Endothelial cell (in vitro differentiated cells): ENCODE measurements at regions not wholly inside any gene's neighbourhood (a gene's known extent, or its start where the extent isn't known, plus 50 kb on each side); places are given as distances from the start of the nearest gene placed in this dataset.

Experiments
- DNase-seq: peaks from one replicate; pipeline ENCODE4 v3.0.0; 2021; ENCODE audit warnings: low spot score
- H3K27ac Mint-ChIP-seq: one replicate; pipeline ENCODE4 v1.8.0; 2021; ENCODE audit warnings: mixed read lengths, inconsistent platforms; ENCODE audit not compliant: unreplicated experiment
- H3K27me3 Mint-ChIP-seq: one replicate; pipeline ENCODE4 v1.8.0; 2021; ENCODE audit warnings: mild to moderate bottlenecking, moderate library complexity, mixed read lengths, inconsistent platforms; ENCODE audit not compliant: unreplicated experiment
- H3K36me3 Mint-ChIP-seq: one replicate; pipeline ENCODE4 v1.8.0; 2021; ENCODE audit warnings: mild to moderate bottlenecking, low read depth, mixed read lengths, inconsistent platforms; ENCODE audit not compliant: unreplicated experiment
- H3K4me1 Mint-ChIP-seq: one replicate; pipeline ENCODE4 v1.8.0; 2021; ENCODE audit warnings: mild to moderate bottlenecking, mixed read lengths, inconsistent platforms; ENCODE audit not compliant: unreplicated experiment
- H3K4me3 Mint-ChIP-seq: one replicate; pipeline ENCODE4 v1.8.0; 2021; ENCODE audit warnings: mild to moderate bottlenecking, mixed read lengths, inconsistent platforms; ENCODE audit not compliant: unreplicated experiment
- H3K9me3 Mint-ChIP-seq: one replicate; pipeline ENCODE4 v1.8.0; 2021; ENCODE audit warnings: mixed read lengths, inconsistent platforms; ENCODE audit not compliant: unreplicated experiment
- CTCF ChIP-seq: fragments of 200-600 bp; sonication (generic); IDR thresholded peaks from one replicate; pipeline ENCODE4 v1.5.0; 2021; ENCODE audit warnings: antibody characterized with exemption; ENCODE audit not compliant: unreplicated experiment

GRCh38 chr1:87505391-87505983 lies 176.8 kb downstream of the LMO4 start:
- TF ChIP-seq CTCF = no peak
- no peak overlapping the region for H3K27ac Mint-ChIP-seq
- no peaks in the 10 kb centered on the region for H3K36me3 Mint-ChIP-seq
- no peak for DNase-seq
- no peaks in the 10 kb centered on the region for H3K9me3 Mint-ChIP-seq
- no peaks in the 10 kb centered on the region for H3K4me1 Mint-ChIP-seq
- no peaks in the 10 kb centered on the region for H3K27me3 Mint-ChIP-seq
- no peak overlapping the region for H3K4me3 Mint-ChIP-seq

- no peaks in the 10 kb centered on the region for H3K9me3 Mint-ChIP-seq
- no peak for TF ChIP-seq CTCF
- H3K27me3 Mint-ChIP-seq = no peaks in the 10 kb centered on the region
- no peak for DNase-seq
- no peak overlapping the region for H3K27ac Mint-ChIP-seq
- H3K4me1 Mint-ChIP-seq = no peaks in the 10 kb centered on the region
- H3K36me3 Mint-ChIP-seq = no peaks in the 10 kb centered on the region
- no peak overlapping the region for H3K4me3 Mint-ChIP-seq
Observed at GRCh38 chr1:87506147-87506546, 177.5 kb downstream of the LMO4 start.

GRCh38 chr1:87508247-87508787 lies 179.6 kb downstream of the LMO4 start:
- H3K4me3 Mint-ChIP-seq = no peak overlapping the region
- no peak overlapping the region for H3K27ac Mint-ChIP-seq
- no peaks in the 10 kb centered on the region for H3K36me3 Mint-ChIP-seq
- no peak for DNase-seq
- H3K27me3 Mint-ChIP-seq = no peaks in the 10 kb centered on the region
- TF ChIP-seq CTCF = no peak
- H3K9me3 Mint-ChIP-seq = no peaks in the 10 kb centered on the region
- no peaks in the 10 kb centered on the region for H3K4me1 Mint-ChIP-seq

GRCh38 chr1:87510540-87510939 lies 181.9 kb downstream of the LMO4 start:
- no peaks in the 10 kb centered on the region for H3K4me1 Mint-ChIP-seq
- H3K9me3 Mint-ChIP-seq = no peaks in the 10 kb centered on the region

More at GRCh38 chr1:87510540-87510939, 181.9 kb downstream of the LMO4 start:
- no peak for DNase-seq
- Mint-ChIP-seq H3K27me3 (no peaks in the 10 kb centered on the region), H3K4me3 (no peak overlapping the region), H3K27ac (no peak overlapping the region), H3K36me3 (no peaks in the 10 kb centered on the region)
- no peak for TF ChIP-seq CTCF
